Small intestine (tissue), 7 donors: ENCODE measurements at regions not wholly inside any gene's neighbourhood (a gene's known extent, or its start where the extent isn't known, plus 50 kb on each side); places are given as distances from the start of the nearest gene placed in this dataset.

ENCODE experiments used
- DNase-seq, 2 donors: peaks; one replicate each; pipeline versions ENCODE4 v3.0.0 to v3.0.0-alpha.2; 2013
- FAIRE-seq: peaks from 2 replicates; lab custom pipeline; 2012; peaks lifted over from hg19 to GRCh38; lab: Jason Lieb, UNC
- H3K27ac ChIP-seq, 3 donors: one replicate each; pipeline ENCODE4 v1.5.1; 2013; ENCODE audit warnings: low read length in 2 of 3, mild to moderate bottlenecking in 2 of 3, control low read depth in 1 of 3, inconsistent platforms in 1 of 3, low read depth in 1 of 3, moderate library complexity in 1 of 3
- H3K27me3 ChIP-seq, 3 donors: one replicate each; pipeline ENCODE4 v1.6.1; 2013; ENCODE audit warnings: low read length in 3 of 3, inconsistent platforms in 1 of 3; ENCODE audit not compliant: control insufficient read depth in 3 of 3, insufficient read depth in 3 of 3
- H3K36me3 ChIP-seq, 3 donors: one replicate each; pipeline ENCODE4 v1.6.1; 2013; ENCODE audit warnings: low read length in 3 of 3, inconsistent platforms in 1 of 3, low read depth in 1 of 3, mild to moderate bottlenecking in 1 of 3, moderate library complexity in 1 of 3; ENCODE audit not compliant: control insufficient read depth in 3 of 3, insufficient read depth in 2 of 3
- H3K4me1 ChIP-seq, 3 donors: one replicate each; pipeline ENCODE4 v1.6.1; 2013; ENCODE audit warnings: low read length in 2 of 3, inconsistent platforms in 1 of 3, low read depth in 1 of 3, mild to moderate bottlenecking in 1 of 3, moderate library complexity in 1 of 3; ENCODE audit not compliant: control insufficient read depth in 3 of 3, insufficient read depth in 2 of 3
- H3K4me3 ChIP-seq, 3 donors: one replicate each; pipeline ENCODE4 v1.5.1; 2013; ENCODE audit warnings: low read length in 3 of 3, control low read depth in 1 of 3, inconsistent platforms in 1 of 3, low read depth in 1 of 3, mild to moderate bottlenecking in 1 of 3, moderate library complexity in 1 of 3
- H3K9me3 ChIP-seq, 2 donors: one replicate each; pipeline ENCODE4 v1.6.1; 2013; ENCODE audit warnings: low read depth in 1 of 2, low read length in 1 of 2; ENCODE audit not compliant: control insufficient read depth in 2 of 2, insufficient read depth in 1 of 2
- WGBS, 3 donors: extraction: QIAGEN DNeasy Blood & Tissue Kit; methylation state at CpG; one replicate each; pipeline ENCODE4 v1.1.7; 2013; 5-methylcytosine and 5-hydroxymethylcytosine counted together
- donor health status: healthy with polysubstance abuse.
- donor health status: control.
- donor health status: control.
- donor health status: Bipolar disorder and iron deficiency.
- donor health status: healthy.

DNA sequence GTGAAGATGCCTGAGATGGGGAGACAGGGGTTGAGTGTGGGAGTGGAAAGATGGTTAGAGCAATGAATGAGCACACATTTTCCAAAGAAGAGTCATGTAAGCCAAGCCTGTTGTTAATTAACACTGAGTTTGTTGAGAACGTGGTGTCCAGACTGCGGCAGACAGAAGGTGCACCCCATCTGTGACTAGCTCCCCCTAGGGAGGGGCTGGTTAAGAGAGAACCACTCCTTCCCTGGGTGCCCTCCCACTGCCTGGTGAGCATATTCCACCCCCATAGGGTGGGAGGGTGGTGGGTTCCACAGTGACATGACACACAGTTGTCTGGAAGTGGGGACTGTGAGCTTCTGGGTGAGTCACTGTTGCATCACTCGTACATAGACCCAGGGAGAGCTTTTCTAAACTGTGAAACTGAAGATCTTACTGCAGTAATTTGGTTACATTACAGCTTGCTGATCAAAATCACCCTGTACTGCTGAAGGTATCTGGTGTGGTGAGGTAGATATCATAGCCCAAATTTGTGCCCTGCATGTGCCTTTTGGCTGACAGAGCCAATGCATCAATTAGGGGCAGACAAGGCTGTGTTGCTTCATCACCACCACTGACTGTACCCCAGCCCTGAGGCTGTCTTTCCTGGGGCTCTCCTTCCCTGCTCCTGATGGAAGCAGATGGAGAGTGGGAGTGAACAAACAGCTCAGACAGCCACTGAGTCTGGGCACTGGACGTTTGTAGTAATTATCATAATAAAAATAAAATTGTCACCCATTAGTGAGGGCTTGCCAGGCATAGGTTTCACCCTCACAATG is 150.9 kb downstream of the EMP1 start:
- H3K27ac ChIP-seq: no peak overlapping the region
- H3K9me3 ChIP-seq: no peaks in the 10 kb centered on the region
- DNase-seq (no peak), FAIRE-seq (no peak)
- no peaks in the 10 kb centered on the region for H3K4me1 ChIP-seq
- H3K4me3 ChIP-seq: no peak overlapping the region
- H3K27me3 ChIP-seq: peaks cover 0 to 10% (median 2%) of the 10 kb centered on the region in 3 donors
- H3K36me3 ChIP-seq: no peaks in the 10 kb centered on the region
- 52 to 60% (median 54%) methylated on average over 4 of the region's 4 CpGs for WGBS, 3 donors

DNA sequence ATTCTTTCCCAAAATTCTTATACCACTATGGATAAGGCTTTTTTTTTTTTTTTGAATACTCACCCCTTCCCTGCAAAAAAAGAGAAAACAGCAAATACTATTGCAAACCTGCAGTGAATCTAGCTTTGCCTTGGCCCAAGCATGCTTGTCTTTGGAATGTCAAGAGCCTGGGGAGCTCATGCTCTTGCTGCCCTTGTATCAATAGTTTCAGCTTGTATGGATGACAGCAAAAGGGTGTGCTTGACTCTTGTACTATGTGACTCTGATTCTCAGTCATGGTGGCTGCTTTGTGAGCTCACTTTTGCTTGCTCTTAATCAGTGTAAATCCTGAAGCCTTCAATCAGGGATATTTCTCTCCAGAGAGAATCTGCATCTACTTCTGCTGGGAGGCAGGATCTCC is 149.2 kb downstream of the EMP1 start:
- peaks cover 0 to 10% (median 2%) of the 10 kb centered on the region in 3 donors for H3K27me3 ChIP-seq
- H3K4me3 ChIP-seq: no peak overlapping the region
- no peaks in the 10 kb centered on the region for H3K4me1 ChIP-seq
- H3K36me3 ChIP-seq: no peaks in the 10 kb centered on the region
- H3K27ac ChIP-seq: no peak overlapping the region
- no peaks in the 10 kb centered on the region for H3K9me3 ChIP-seq
- FAIRE-seq (no peak), DNase-seq (no peak)

DNA sequence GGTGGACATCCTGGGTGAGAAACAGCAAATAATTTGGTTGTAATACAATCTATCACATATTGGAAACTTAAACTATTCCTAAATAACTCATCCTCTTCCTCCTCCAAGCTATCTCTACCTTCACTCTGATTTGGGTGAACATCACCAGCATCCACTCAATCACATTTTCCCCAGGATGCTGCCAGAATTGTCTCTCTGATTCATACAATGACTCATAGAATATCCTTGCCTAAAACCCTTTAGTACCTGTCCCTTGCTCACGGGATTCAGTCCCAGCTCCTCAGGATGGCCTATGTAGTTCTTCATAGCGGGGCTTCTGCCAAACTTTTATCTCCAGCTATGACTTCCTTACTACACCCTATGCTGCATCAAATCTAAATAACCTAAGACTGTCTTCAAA is 146.8 kb downstream of the EMP1 start:
- no peak overlapping the region for H3K27ac ChIP-seq
- WGBS, 3 donors: 78 to 83% (median 78%) methylated on average over 2 of the region's 2 CpGs
- no peak for DNase-seq
- H3K27me3 ChIP-seq: peaks cover 0 to 6% (median 2%) of the 10 kb centered on the region in 3 donors
- no peak overlapping the region for H3K4me3 ChIP-seq
- no peaks in the 10 kb centered on the region for H3K4me1 ChIP-seq
- FAIRE-seq: no peak
- H3K9me3 ChIP-seq: no peaks in the 10 kb centered on the region
- H3K36me3 ChIP-seq: no peaks in the 10 kb centered on the region

DNA sequence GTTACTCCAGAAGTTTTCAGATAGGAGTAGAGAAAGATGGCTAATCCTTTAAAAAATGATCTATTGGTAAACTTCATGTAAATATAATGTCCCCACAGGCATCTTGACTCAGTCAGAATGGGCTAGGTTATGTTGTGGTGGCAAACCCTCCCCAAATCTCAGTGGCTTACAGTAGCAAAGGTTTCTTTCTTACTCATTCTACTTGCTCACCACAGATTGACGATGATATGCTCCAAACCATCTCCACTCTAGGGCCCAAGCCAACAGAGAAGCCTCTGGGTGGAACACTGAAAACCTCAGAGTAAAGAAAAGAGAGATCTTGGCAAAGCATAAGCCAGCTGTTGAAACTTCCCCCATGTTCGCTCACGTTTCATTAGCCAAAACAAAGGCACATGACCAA is 146.4 kb downstream of the EMP1 start:
- FAIRE-seq (no peak), DNase-seq (no peak)
- peaks cover 0 to 6% (median 2%) of the 10 kb centered on the region in 3 donors for H3K27me3 ChIP-seq
- H3K36me3 ChIP-seq: no peaks in the 10 kb centered on the region
- H3K9me3 ChIP-seq: no peaks in the 10 kb centered on the region
- H3K4me3 ChIP-seq: no peak overlapping the region
- no peaks in the 10 kb centered on the region for H3K4me1 ChIP-seq
- no peak overlapping the region for H3K27ac ChIP-seq
- WGBS, 3 donors: 80 to 92% (median 82%) methylated on average over 3 of the region's 3 CpGs

DNA sequence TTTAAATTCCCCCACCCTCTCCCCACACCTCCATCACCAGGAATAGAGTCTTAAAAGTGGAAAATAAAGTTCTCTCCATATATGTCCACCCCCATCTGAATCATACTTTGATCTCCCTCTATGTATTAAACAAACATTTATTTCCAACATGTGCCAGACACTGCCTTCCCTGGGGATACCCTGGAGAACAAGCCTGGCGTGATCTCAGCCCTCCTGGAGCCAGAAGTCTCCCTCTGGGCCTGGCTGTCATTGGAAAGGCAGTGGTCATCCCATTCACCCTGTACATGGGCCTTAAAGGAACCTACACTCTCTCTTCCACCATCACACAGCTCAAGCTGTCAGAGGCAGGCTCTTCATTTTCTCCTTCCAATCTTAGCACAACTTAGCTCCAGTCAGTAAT is 143.6 kb downstream of the EMP1 start:
- H3K4me1 ChIP-seq: no peaks in the 10 kb centered on the region
- 65 to 79% (median 74%) methylated on average over 1 of the region's 1 CpG for WGBS, 3 donors
- DNase-seq (no peak), FAIRE-seq (no peak)
- peaks cover 0 to 5% (median 2%) of the 10 kb centered on the region in 3 donors for H3K27me3 ChIP-seq
- H3K27ac ChIP-seq: no peak overlapping the region
- H3K36me3 ChIP-seq: no peaks in the 10 kb centered on the region
- no peaks in the 10 kb centered on the region for H3K9me3 ChIP-seq
- H3K4me3 ChIP-seq: no peak overlapping the region

DNA sequence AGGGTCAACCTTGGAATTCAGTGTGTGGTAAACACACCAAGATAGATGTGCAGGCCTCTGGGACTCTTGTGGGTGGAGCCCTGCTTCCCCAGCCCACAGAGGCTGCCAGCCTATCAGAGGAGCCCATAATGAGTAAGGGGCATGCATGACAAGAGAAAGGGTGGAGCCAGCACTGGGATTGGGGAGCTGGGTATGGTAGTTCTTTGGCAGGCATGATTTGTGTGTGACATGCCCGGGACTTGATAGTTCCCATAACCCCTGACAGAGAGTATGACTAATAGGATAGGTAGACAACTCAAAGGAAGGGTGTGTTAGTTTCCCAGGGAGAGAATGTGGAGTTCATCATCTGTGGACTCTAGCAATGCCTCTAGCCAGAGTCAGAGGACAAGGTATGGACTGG is 143.0 kb downstream of the EMP1 start:
- H3K27ac ChIP-seq: no peak overlapping the region

DNA sequence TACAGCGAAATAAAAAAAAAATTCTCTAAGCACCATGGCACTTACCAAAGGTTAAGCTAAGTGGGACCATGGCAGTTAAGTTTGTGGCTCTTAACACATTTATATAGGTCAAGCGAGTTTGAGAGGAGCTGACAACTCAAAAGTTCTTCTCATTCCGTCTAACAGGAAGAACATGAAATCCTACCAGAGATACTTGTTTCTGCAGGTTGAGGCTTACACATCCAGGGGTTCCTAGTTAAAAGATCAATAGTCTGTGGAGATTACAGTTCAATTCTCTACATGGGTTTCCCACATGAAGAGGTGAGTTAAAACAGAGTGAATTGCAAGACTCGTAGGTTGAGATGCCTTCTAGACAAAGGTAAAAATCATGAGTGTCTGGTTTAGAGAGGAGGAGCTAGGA is 142.6 kb downstream of the EMP1 start:
- no peaks in the 10 kb centered on the region for H3K36me3 ChIP-seq
- H3K27me3 ChIP-seq: peaks cover 0 to 5% (median 2%) of the 10 kb centered on the region in 3 donors
- 85 to 91% (median 87%) methylated on average over 4 of the region's 4 CpGs for WGBS, 3 donors
- no peak overlapping the region for H3K4me3 ChIP-seq
- no peaks in the 10 kb centered on the region for H3K4me1 ChIP-seq
- no peak for FAIRE-seq
- H3K9me3 ChIP-seq: no peaks in the 10 kb centered on the region
- no peak for DNase-seq
- H3K27ac ChIP-seq: no peak overlapping the region

More for the DNA sequence above, 143.0 kb downstream of the EMP1 start:
- Histone ChIP-seq H3K4me3 (no peak overlapping the region), H3K27me3 (peaks cover 0 to 5% (median 2%) of the 10 kb centered on the region in 3 donors), H3K9me3 (no peaks in the 10 kb centered on the region), H3K4me1 (no peaks in the 10 kb centered on the region), H3K36me3 (no peaks in the 10 kb centered on the region)
- no peak for DNase-seq
- no peak for FAIRE-seq
- 53 to 74% (median 71%) methylated on average over 1 of the region's 1 CpG for WGBS, 3 donors

DNA sequence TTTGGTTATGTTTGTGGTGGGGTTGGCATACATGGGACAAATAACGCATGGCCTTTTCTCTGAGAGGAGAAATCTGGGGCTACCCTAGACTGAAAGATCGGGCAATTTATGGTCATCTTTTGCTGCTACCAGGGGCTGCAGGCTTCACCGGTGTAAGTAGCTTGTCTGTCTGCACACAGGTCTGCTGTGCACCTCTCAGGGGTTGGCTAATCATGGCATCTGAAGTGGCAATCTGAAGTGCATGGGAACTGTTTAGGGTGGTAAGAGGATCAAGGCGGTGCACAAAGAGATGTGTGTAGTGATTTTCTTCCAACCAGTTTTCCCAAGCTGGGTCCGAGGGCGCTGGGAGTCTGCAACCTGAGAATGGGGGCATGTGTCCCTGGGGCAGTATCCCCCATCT is 141.3 kb downstream of the EMP1 start:
- FAIRE-seq (no peak), DNase-seq (no peak)
- Histone ChIP-seq H3K4me3 (no peak overlapping the region), H3K27ac (no peak overlapping the region), H3K36me3 (no peaks in the 10 kb centered on the region), H3K9me3 (no peaks in the 10 kb centered on the region), H3K4me1 (no peaks in the 10 kb centered on the region), H3K27me3 (peaks cover 0 to 5% (median 0%) of the 10 kb centered on the region in 3 donors)
- WGBS, 3 donors: 70 to 77% (median 76%) methylated on average over 6 of the region's 6 CpGs

DNA sequence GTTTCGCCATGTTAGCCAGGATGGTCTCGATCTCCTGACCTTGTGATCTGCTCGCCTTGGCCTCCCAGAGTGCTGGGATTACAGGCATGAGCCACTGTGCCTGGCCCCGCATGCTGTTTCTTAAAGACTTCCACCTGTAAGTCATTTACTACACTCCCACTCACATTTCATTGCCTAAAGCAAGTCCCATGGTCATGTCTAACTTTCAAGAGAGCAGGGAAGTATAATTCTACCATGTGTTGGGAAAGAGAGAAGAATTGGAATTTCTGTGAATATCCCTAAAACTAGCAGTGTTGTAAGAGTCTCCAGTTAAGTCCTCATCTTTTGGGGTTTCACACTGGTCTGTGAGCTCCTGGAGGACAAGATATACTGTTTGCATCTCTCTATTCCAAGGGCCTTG is 139.7 kb downstream of the EMP1 start:
- no peak for DNase-seq

More for the DNA sequence above, 139.7 kb downstream of the EMP1 start:
- Histone ChIP-seq H3K4me3 (no peak overlapping the region), H3K36me3 (no peaks in the 10 kb centered on the region), H3K27me3 (peaks cover 0 to 2% (median 0%) of the 10 kb centered on the region in 3 donors), H3K27ac (no peak overlapping the region), H3K4me1 (no peaks in the 10 kb centered on the region), H3K9me3 (peaks cover 0 to 6% of the 10 kb centered on the region in 2 donors)
- WGBS, 3 donors: 85 to 91% (median 86%) methylated on average over 4 of the region's 4 CpGs
- no peak for FAIRE-seq
